Thymus (tissue), 11 donors: ENCODE measurements at regions not wholly inside any gene's neighbourhood (a gene's known extent, or its start where the extent isn't known, plus 50 kb on each side); places are given as distances from the start of the nearest gene placed in this dataset.

Source experiments
- DNase-seq, 9 donors: peaks; one replicate each; pipeline ENCODE4 v3.0.0-alpha.2; 2013; ENCODE audit warnings: low spot score in 9 of 9, low read depth in 6 of 9, missing footprints in 1 of 9
- H3K27ac ChIP-seq, 2 donors: one replicate each; pipeline ENCODE4 v1.5.1; 2013; ENCODE audit warnings: control low read depth in 1 of 2, low read depth in 1 of 2, low read length in 1 of 2, mild to moderate bottlenecking in 1 of 2, moderate library complexity in 1 of 2
- H3K27me3 ChIP-seq, 2 donors: one replicate each; pipeline ENCODE4 v1.5.1; 2013; ENCODE audit warnings: low read length in 1 of 2; ENCODE audit not compliant: control insufficient read depth in 2 of 2, insufficient read depth in 1 of 2
- H3K36me3 ChIP-seq, 2 donors: one replicate each; pipeline ENCODE4 v1.5.1; 2013; ENCODE audit warnings: low read length in 1 of 2, mild to moderate bottlenecking in 1 of 2, moderate library complexity in 1 of 2; ENCODE audit not compliant: control insufficient read depth in 2 of 2, insufficient read depth in 2 of 2
- H3K4me1 ChIP-seq, 2 donors: one replicate each; pipeline ENCODE4 v1.5.1; 2013; ENCODE audit warnings: low read length in 2 of 2; ENCODE audit not compliant: control insufficient read depth in 2 of 2, insufficient read depth in 2 of 2
- H3K4me3 ChIP-seq, 2 donors: one replicate each; pipeline ENCODE4 v1.5.1; 2013; ENCODE audit warnings: low read length in 2 of 2, control low read depth in 1 of 2, mild to moderate bottlenecking in 1 of 2
- H3K9me3 ChIP-seq, 2 donors: one replicate each; pipeline ENCODE4 v1.5.1; 2013; ENCODE audit warnings: low read length in 1 of 2, mild to moderate bottlenecking in 1 of 2; ENCODE audit not compliant: control insufficient read depth in 2 of 2, insufficient read depth in 1 of 2
- WGBS: extraction: QIAGEN DNeasy Blood & Tissue Kit; methylation state at CpG from one replicate; pipeline ENCODE4 v1.1.7; 2013; 5-methylcytosine and 5-hydroxymethylcytosine counted together
- donor health status: healthy.

DNA sequence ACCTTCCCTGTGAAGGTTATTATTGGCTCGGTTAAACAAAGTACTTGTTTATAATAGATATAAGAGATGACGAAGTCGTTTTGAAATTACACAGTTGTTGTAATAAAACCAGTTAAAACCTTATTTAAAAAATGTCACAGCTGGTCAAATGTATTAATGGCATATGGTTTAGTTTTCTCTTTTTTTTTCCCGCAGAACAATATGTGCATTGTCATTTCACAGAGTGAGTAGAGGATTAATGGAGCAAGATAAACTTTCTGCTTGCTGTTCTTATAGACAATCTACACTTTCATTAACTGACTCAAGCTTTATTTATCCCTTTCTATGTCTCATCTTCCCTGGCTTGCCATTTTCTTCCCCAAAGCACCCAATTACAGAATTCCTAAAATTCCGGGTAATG lies 404.3 kb upstream of the NPVF start:
- Histone ChIP-seq H3K27me3 (no peaks in the 10 kb centered on the region), H3K9me3 (no peaks in the 10 kb centered on the region), H3K27ac (no peak overlapping the region), H3K4me1 (no peaks in the 10 kb centered on the region), H3K4me3 (no peak overlapping the region), H3K36me3 (no peaks in the 10 kb centered on the region)
- 97% methylated on average over 5 of the region's 5 CpGs for WGBS
- DNase-seq = no peak

DNA sequence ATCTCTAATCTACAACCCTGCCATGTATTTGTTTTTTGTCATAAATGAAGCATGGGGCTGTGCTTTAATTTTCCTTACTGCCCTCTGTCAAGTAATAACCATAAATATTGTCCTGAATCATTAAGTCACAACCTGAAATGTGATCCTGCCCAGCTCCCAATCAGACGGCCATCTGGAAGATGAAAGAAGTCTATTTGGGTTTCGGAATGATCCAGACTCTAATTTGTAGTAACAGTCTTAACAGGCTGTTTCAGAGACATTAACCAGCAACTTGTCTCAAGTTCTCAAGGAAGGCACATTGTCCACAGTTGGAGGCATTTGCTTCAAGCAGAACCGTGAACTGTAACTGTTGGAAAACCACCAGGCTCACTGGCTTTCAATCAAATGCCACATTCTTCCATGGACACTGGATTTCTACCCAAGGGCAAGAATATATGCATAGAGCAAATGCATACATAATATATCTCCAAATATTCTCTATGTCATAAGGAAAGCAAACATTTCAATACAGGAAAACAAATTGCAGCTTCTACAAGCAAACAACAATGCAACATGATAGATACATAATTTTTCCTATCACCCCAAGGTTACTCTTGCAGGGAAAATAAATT lies 405.2 kb upstream of the NPVF start:
- no peak for DNase-seq
- no peak overlapping the region for H3K4me3 ChIP-seq
- no peaks in the 10 kb centered on the region for H3K4me1 ChIP-seq
- WGBS = 95% methylated on average over 3 of the region's 3 CpGs
- H3K36me3 ChIP-seq = no peaks in the 10 kb centered on the region
- no peaks in the 10 kb centered on the region for H3K9me3 ChIP-seq
- H3K27me3 ChIP-seq = no peaks in the 10 kb centered on the region
- H3K27ac ChIP-seq = no peak overlapping the region

DNA sequence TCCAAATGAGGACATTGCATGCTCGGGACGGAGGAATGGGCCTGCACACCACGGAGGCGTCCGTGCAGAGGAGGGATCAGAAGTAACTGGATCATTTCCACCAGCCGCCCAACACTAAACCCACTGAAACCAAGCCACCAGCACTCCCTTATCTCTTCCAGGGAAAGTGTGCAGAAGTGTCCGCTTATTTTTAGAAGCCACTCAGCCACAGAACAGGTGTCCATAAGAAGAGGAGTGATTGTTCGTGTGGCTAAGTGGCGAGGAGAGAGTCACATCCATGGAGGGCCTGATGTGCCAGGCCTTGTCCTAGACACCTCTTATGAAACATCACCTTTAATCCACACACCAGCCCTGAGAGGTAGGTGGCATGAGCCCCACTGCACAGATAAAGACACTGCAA lies 407.9 kb upstream of the NPVF start:
- Histone ChIP-seq H3K4me1 (no peaks in the 10 kb centered on the region), H3K4me3 (no peak overlapping the region), H3K36me3 (no peaks in the 10 kb centered on the region), H3K27ac (no peak overlapping the region), H3K27me3 (no peaks in the 10 kb centered on the region), H3K9me3 (no peaks in the 10 kb centered on the region)
- WGBS = 98% methylated on average over 9 of the region's 9 CpGs
- no peak for DNase-seq

DNA sequence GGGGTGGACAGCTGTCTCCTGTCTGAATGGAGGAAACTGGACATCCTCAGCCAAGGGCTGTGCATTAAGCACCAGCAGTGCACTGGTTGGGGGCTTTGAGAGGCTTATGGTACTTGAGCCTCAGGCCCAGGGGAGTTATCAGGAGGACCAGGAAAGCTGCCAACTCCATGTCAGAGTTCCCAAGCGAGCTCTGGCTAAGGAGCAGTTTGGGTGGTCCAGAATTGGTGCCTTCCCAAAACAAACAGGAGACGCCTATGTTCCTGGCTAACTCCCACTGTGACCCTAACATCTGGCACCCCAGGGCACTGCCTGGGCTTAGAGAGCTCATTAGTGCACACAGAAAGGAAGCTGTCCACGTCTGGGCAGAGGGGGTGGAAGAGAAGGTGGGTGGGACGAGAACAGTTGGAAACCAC lies 408.6 kb upstream of the NPVF start:
- H3K36me3 ChIP-seq = no peaks in the 10 kb centered on the region
- no peaks in the 10 kb centered on the region for H3K4me1 ChIP-seq
- no peak for DNase-seq
- H3K4me3 ChIP-seq = no peak overlapping the region
- no peaks in the 10 kb centered on the region for H3K9me3 ChIP-seq
- no peaks in the 10 kb centered on the region for H3K27me3 ChIP-seq
- 84% methylated on average over 4 of the region's 4 CpGs for WGBS
- no peak overlapping the region for H3K27ac ChIP-seq

DNA sequence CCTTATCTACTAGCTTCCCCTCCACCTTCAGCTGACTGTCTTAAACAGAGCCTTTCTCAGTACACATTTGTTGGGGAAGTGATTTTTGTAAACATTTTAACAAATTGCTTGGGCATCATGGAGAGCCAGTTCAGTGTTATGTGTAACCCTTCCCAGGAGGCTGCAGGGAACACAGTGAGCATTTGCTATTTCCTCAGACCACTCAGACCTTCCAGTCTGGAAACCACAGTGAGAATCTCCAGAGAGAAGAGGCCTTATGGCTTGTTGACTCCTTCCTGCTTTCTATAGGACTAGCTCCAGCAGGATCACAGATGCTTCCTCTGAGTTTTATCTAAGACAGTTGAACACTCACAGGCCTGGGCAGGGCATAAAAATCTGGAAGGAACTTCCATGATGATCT lies 409.8 kb upstream of the NPVF start:
- no peak overlapping the region for H3K4me3 ChIP-seq
- no peak overlapping the region for H3K27ac ChIP-seq
- H3K36me3 ChIP-seq = no peaks in the 10 kb centered on the region
- H3K9me3 ChIP-seq = no peaks in the 10 kb centered on the region
- no peak for DNase-seq
- H3K4me1 ChIP-seq = no peaks in the 10 kb centered on the region
- no peaks in the 10 kb centered on the region for H3K27me3 ChIP-seq

DNA sequence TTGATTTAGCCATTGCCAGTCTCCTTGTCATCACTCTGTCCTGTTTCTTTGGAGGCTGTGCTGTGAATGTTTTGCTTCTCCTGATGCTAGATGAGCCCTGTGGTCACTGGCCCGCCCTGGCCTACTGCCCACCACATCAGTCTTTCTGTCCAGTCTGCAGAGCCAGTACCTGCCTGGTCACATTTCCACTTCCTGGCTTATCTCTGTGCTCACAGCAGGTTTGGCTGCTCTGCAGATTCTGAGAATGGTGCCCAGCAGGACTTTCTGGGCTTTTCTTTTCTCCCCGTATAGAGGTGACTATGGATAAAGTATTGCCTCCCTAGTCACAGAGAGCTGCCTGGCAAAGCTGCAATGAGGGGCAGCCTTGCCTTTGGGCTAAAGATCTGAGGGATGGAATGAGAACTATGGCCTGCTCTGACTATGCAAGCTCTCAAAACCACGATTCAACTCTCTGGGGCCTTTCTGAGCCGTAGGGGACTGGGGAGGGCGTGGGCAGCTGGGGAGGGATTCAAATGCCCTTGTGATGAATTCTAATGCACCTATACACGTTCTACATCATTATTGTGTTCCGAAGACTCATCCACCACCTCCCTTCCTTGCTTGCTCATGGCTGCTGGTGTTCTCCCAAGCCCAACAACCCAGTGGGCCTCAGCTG lies 410.4 kb upstream of the NPVF start:
- Histone ChIP-seq H3K9me3 (no peaks in the 10 kb centered on the region), H3K27ac (no peak overlapping the region), H3K27me3 (no peaks in the 10 kb centered on the region)

DNA sequence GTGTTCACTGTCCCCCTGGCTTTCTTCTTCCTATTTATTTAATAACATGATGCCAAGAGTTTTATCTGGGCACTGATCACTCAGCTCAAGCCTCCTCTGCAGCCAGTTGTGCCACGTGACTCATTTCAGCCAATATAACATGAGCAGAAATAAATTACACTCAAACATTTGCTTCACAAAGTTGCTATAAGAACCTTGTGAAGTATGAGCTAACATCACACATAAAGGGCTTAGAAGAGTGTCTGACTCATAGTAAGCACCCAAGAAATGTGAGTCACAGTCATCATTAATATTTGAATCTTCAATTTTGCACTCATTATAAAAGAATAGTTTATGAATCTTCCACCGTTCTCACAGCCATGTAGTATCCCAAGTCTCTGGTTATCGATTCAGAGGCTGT lies 414.6 kb upstream of the NPVF start:
- H3K27me3 ChIP-seq = no peaks in the 10 kb centered on the region
- H3K4me1 ChIP-seq = no peaks in the 10 kb centered on the region
- H3K27ac ChIP-seq = no peak overlapping the region
- no peaks in the 10 kb centered on the region for H3K36me3 ChIP-seq
- DNase-seq = no peak
- no peak overlapping the region for H3K4me3 ChIP-seq
- no peaks in the 10 kb centered on the region for H3K9me3 ChIP-seq
- over 99% methylated on average over 3 of the region's 3 CpGs for WGBS

More for the DNA sequence above, 410.4 kb upstream of the NPVF start:
- Histone ChIP-seq H3K4me3 (no peak overlapping the region), H3K36me3 (no peaks in the 10 kb centered on the region), H3K4me1 (no peaks in the 10 kb centered on the region)
- DNase-seq = no peak
- WGBS = 90% methylated on average over 7 of the region's 7 CpGs

DNA sequence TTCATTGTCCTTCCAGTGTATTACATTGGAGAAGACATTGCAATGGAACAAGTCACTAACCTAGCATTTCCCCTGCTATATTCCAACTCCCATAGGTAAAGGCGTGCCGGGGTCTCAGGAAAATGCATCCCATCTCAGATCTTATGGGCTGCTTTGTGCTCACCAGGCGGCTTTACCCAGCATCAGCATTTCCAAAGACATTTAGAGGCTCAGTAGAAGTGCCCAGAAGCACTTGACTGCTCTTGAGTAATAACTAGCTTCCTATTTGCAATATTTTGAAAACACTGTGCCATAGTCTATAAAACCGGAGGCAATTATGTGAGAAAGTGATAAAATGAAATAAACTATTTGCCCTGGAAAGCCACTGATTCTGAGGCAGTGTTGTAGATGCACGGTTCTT lies 415.0 kb upstream of the NPVF start:
- DNase-seq = no peak
- 96% methylated on average over 5 of the region's 5 CpGs for WGBS
- no peak overlapping the region for H3K27ac ChIP-seq
- no peak overlapping the region for H3K4me3 ChIP-seq
- no peaks in the 10 kb centered on the region for H3K9me3 ChIP-seq
- H3K4me1 ChIP-seq = no peaks in the 10 kb centered on the region
- H3K36me3 ChIP-seq = no peaks in the 10 kb centered on the region
- H3K27me3 ChIP-seq = no peaks in the 10 kb centered on the region

DNA sequence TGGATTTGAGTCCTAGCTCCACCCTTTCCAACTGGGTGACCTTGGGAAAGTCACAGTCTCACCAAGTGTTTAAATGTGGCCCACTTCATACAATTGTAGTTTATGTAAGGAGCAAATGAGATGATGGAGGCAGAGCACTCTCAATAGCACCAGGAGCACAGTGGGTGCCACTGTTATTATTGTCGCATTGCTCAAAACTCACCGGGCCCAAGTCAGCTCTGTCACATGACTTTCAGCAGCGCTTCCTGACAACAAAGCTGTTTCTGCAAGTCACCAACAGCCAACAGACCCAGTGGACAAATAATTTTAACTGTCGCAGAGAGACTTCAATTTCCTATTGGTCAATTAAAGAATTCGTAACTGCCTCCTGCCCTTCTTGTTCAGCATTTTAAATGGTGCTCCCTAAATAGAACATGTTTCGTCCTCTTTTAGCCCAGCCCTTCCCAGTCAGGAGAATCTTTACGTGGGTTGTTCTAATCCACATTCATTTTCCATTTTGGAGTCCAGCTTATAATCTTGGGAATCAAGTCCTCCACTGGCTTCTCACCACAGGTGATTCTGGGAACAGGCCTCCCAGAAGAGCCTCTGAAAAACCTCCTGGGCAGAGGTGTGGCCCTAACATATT lies 415.6 kb upstream of the NPVF start:
- no peaks in the 10 kb centered on the region for H3K36me3 ChIP-seq
- H3K4me3 ChIP-seq = no peak overlapping the region
- no peaks in the 10 kb centered on the region for H3K4me1 ChIP-seq
- H3K27me3 ChIP-seq = no peaks in the 10 kb centered on the region
- H3K27ac ChIP-seq = no peak overlapping the region
- 74% methylated on average over 7 of the region's 7 CpGs for WGBS
- no peak for DNase-seq
- H3K9me3 ChIP-seq = no peaks in the 10 kb centered on the region
